ENCODE measurements at regions not wholly inside any gene's neighbourhood (a gene's known extent, or its start where the extent isn't known, plus 50 kb on each side); places are given as distances from the start of the nearest gene placed in this dataset.

- TF ChIP-seq ZNF462 (CRISPR knock-in tag; IDR thresholded peaks at IDR 0.05) (no peak), EZH2phosphoT487 (IDR thresholded peaks at IDR 0.05; ENCODE audit: unreplicated experiment) (no peak), CTCF (conservative IDR thresholded peaks at IDR 0.05; ENCODE audit: low read depth in 2 of 2) (no peak), NANOG (IDR thresholded peaks at IDR 0.05; ENCODE audit: borderline replicate concordance) (no peak), ZNF331 (CRISPR knock-in tag; IDR thresholded peaks at IDR 0.05; ENCODE audit: low read depth) (no peak), JUNB (IDR thresholded peaks at IDR 0.05; ENCODE audit: unreplicated experiment) (no peak), ZNF114 (CRISPR knock-in tag; IDR thresholded peaks at IDR 0.05) (no peak), ETS1 (IDR thresholded peaks at IDR 0.05) (no peak)
Measured at GRCh38 chr7:142582351-142582750, 166.9 kb upstream of the PRSS1 start (continued).

Measured in GM23338 (cell line).